ENCODE measurements at regions not wholly inside any gene's neighbourhood (a gene's known extent, or its start where the extent isn't known, plus 50 kb on each side); places are given as distances from the start of the nearest gene placed in this dataset.
A peak's percentile ranks its signal among the peaks of the same experiment; 100 is the strongest.
"Not testable (repeated sequence)": the region's sequence is repeated elsewhere in the genome, so short reads cannot be mapped to it uniquely, and the experiment has no call there.

GRCh38 chr10:22467393-22467792, 122.1 kb downstream of the SPAG6 start:
- not testable (repeated sequence) for DNase-seq

- no peak for DNase-seq
These were observed 123.4 kb downstream of the SPAG6 start for GRCh38 chr10:22468570-22469320.

- DNase-seq = no peak
These were observed 127.7 kb downstream of the SPAG6 start for GRCh38 chr10:22473044-22473443.

- DNase-seq = no peak
These were observed 128.2 kb downstream of the SPAG6 start for GRCh38 chr10:22473459-22473858.

GRCh38 chr10:22475651-22476600, 130.6 kb downstream of the SPAG6 start:
- DNase-seq = peak in 2 of 3 donors; percentile 34 to 50

- peak in 2 of 3 donors; percentile 17 to 38 for DNase-seq
These were observed 131.5 kb downstream of the SPAG6 start for GRCh38 chr10:22476601-22477321.

GRCh38 chr10:22477334-22478287, 132.3 kb downstream of the SPAG6 start:
- no peak for DNase-seq

- DNase-seq = no peak
These were observed 133.4 kb downstream of the SPAG6 start for GRCh38 chr10:22478555-22479334.

GRCh38 chr10:22479419-22479818, 134.1 kb downstream of the SPAG6 start:
- no peak for DNase-seq

GRCh38 chr10:22481106-22481505, 135.8 kb downstream of the SPAG6 start:
- DNase-seq = no peak

GRCh38 chr10:22481687-22482539, 136.6 kb downstream of the SPAG6 start:
- DNase-seq = peak in 1 of 3 donors; percentile 20

- no peak for DNase-seq
These were observed 137.8 kb downstream of the SPAG6 start for GRCh38 chr10:22483132-22483531.
